ENCODE measurements at regions not wholly inside any gene's neighbourhood (a gene's known extent, or its start where the extent isn't known, plus 50 kb on each side); places are given as distances from the start of the nearest gene placed in this dataset.
A peak's percentile ranks its signal among the peaks of the same experiment; 100 is the strongest.
"Not testable (repeated sequence)": the region's sequence is repeated elsewhere in the genome, so short reads cannot be mapped to it uniquely, and the experiment has no call there.

DNA sequence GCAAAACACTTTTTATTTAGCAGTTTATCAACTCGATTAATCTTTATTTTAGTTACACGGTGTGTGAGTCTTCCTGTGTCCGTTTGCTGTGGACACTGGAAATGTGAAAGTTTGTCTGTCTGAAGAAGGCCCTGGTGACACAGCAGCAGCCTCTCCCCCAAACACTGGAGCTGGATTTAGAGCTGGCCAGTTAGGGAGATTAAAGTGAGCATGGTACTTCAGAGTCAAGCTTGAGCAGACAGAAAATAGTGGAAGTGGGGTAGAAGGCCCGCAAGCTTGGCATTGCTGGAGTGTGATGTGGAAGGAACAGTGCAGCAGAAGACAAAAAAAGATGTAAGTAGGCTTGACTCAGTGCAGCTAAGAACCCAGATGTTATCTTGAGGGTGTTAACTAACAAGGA lies 85.9 kb downstream of the POM121L12 start:
- Mint-ChIP-seq H3K27ac (ENCODE audit: unreplicated experiment) (no peak overlapping the region), H3K36me3 (ENCODE audit: low read depth, unreplicated experiment) (no peaks in the 10 kb centered on the region), H3K4me3 (ENCODE audit: unreplicated experiment) (no peak overlapping the region), H3K9me3 (ENCODE audit: unreplicated experiment) (no peaks in the 10 kb centered on the region), H3K27me3 (ENCODE audit: unreplicated experiment) (no peaks in the 10 kb centered on the region), H3K4me1 (ENCODE audit: unreplicated experiment) (no peaks in the 10 kb centered on the region)
- DNase-seq (ENCODE audit: low spot score), result no peak
- TF ChIP-seq, protein P1, sequence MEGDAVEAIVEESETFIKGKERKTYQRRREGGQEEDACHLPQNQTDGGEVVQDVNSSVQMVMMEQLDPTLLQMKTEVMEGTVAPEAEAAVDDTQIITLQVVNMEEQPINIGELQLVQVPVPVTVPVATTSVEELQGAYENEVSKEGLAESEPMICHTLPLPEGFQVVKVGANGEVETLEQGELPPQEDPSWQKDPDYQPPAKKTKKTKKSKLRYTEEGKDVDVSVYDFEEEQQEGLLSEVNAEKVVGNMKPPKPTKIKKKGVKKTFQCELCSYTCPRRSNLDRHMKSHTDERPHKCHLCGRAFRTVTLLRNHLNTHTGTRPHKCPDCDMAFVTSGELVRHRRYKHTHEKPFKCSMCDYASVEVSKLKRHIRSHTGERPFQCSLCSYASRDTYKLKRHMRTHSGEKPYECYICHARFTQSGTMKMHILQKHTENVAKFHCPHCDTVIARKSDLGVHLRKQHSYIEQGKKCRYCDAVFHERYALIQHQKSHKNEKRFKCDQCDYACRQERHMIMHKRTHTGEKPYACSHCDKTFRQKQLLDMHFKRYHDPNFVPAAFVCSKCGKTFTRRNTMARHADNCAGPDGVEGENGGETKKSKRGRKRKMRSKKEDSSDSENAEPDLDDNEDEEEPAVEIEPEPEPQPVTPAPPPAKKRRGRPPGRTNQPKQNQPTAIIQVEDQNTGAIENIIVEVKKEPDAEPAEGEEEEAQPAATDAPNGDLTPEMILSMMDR (IDR thresholded peaks at IDR 0.05; ENCODE audit: unreplicated experiment), result no peak

DNA sequence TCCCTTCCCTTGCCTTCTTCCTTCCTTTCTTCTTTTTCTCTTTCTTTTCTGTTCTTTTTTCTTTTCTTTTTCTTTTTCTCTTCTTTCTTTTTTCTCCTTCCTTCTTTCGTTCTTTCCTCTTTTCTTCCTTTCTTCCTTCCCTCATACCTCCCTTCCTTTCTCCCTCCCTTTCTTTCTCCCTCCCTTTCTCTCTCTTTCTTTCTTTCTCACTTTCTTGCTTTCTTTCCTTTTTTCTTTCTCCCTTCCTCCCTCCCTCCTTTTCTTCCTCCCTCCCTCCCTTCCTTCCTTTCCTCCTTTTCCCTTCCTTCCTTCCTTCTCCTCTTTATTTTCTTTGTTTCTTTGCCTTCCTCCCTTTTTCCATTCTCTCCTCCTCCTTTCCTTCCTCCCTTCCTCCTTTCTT lies 96.3 kb downstream of the POM121L12 start:
- no peak for DNase-seq (ENCODE audit: low spot score)
- H3K27me3 Mint-ChIP-seq (ENCODE audit: unreplicated experiment), result no peaks in the 10 kb centered on the region
- TF ChIP-seq, protein P1 (IDR thresholded peaks at IDR 0.05; ENCODE audit: unreplicated experiment), result no peak
- no peaks in the 10 kb centered on the region for H3K9me3 Mint-ChIP-seq (ENCODE audit: unreplicated experiment)
- no peaks in the 10 kb centered on the region for H3K36me3 Mint-ChIP-seq (ENCODE audit: low read depth, unreplicated experiment)
- H3K4me1 Mint-ChIP-seq (ENCODE audit: unreplicated experiment), result no peaks in the 10 kb centered on the region
- no peak overlapping the region for H3K27ac Mint-ChIP-seq (ENCODE audit: unreplicated experiment)
- no peak overlapping the region for H3K4me3 Mint-ChIP-seq (ENCODE audit: unreplicated experiment)

DNA sequence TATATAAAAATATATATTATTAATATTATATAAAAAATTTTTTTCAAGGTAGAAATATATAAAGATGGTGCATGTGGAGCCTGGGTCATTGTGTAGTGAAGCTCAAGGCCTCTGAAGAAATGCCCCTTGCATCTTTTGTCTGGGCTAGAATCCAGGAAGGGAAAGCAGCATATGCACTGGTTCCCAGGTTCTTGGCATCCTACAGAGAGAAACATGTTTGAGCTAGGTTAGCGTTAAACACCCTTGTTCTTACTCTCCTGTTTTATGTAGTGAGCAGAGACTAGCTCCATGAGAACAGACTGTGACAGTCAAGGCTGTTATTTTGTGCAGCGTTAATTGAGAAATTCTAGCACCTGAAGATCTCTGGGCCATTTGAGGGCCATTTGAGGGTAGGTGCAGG lies 116.1 kb downstream of the POM121L12 start:
- Mint-ChIP-seq H3K4me3 (ENCODE audit: unreplicated experiment) (no peak overlapping the region), H3K27me3 (ENCODE audit: unreplicated experiment) (no peaks in the 10 kb centered on the region), H3K9me3 (ENCODE audit: unreplicated experiment) (no peaks in the 10 kb centered on the region), H3K27ac (ENCODE audit: unreplicated experiment) (no peak overlapping the region), H3K4me1 (ENCODE audit: unreplicated experiment) (peaks cover 10% of the 10 kb centered on the region), H3K36me3 (ENCODE audit: low read depth, unreplicated experiment) (no peaks in the 10 kb centered on the region)
- TF ChIP-seq, protein P1 (IDR thresholded peaks at IDR 0.05; ENCODE audit: unreplicated experiment), result no peak
- no peak for DNase-seq (ENCODE audit: low spot score)

DNA sequence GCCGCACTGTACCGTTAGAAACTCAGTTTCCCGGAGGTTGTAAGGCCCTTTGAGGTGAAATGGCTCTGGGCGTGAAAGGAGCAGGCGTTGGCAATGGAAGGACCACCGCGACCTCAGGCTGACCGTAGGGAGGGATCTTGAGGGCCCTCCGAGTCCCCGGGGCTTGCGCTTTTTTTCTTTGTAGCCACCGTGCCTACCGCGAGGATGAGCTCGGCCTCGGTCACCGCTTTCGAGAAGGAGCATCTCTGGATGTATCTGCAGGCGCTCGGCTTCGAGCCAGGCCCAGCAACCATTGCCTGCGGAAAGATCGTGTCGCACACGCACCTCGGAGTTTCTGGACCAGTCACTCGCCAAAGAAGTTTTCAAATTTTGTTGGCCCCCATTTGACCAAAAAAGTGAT lies 151.8 kb downstream of the POM121L12 start:
- H3K4me3 Mint-ChIP-seq (ENCODE audit: unreplicated experiment); H3K27ac Mint-ChIP-seq (ENCODE audit: unreplicated experiment); DNase-seq (ENCODE audit: low spot score); H3K9me3 Mint-ChIP-seq (ENCODE audit: unreplicated experiment); H3K27me3 Mint-ChIP-seq (ENCODE audit: unreplicated experiment); H3K36me3 Mint-ChIP-seq (ENCODE audit: low read depth, unreplicated experiment): not testable (repeated sequence)
- peaks cover 16% of the 10 kb centered on the region for H3K4me1 Mint-ChIP-seq (ENCODE audit: unreplicated experiment)

DNA sequence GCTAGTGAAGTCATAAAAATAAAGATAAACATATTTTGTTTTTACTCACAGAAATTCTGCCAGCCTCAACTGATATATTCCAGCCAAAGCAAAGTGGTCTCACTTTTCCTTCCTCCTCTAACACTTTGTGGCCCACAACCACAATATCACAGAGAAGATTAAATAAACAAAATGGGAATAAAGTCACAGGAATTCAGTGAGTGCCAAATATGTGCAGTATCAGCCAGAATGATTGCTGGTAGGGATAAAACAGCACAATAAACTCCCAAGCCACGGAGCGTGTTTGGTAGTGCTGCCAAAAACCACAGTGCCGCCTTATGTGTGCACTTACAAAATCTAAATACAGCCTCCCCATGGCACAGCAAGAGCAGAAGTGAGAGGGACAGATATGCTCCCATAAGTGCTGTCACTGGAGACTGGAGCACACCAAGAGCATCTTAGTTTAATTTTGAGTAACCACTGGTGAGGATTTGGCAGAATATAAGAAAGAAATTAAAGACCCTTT lies 155.8 kb downstream of the POM121L12 start:
- no peaks in the 10 kb centered on the region for H3K27me3 Mint-ChIP-seq (ENCODE audit: unreplicated experiment)
- no peaks in the 10 kb centered on the region for H3K9me3 Mint-ChIP-seq (ENCODE audit: unreplicated experiment)
- TF ChIP-seq, protein P1 (IDR thresholded peaks at IDR 0.05; ENCODE audit: unreplicated experiment), result no peak
- H3K27ac Mint-ChIP-seq (ENCODE audit: unreplicated experiment), result peak overlapping the region; percentile 90
- no peak for DNase-seq (ENCODE audit: low spot score)
- H3K4me3 Mint-ChIP-seq (ENCODE audit: unreplicated experiment), result no peak overlapping the region
- H3K36me3 Mint-ChIP-seq (ENCODE audit: low read depth, unreplicated experiment), result no peaks in the 10 kb centered on the region
- H3K4me1 Mint-ChIP-seq (ENCODE audit: unreplicated experiment), result peaks cover 23% of the 10 kb centered on the region

All from endothelial cell (in vitro differentiated cells).